ENCODE measurements at regions not wholly inside any gene's neighbourhood (a gene's known extent, or its start where the extent isn't known, plus 50 kb on each side); places are given as distances from the start of the nearest gene placed in this dataset.

GRCh38 chrX:8870411-8870810 is 69.2 kb upstream of the FAM9A start:
- DNase-seq (ENCODE audit: extremely low read depth in 1 of 2, low read depth in 1 of 2) = no peak

DNA sequence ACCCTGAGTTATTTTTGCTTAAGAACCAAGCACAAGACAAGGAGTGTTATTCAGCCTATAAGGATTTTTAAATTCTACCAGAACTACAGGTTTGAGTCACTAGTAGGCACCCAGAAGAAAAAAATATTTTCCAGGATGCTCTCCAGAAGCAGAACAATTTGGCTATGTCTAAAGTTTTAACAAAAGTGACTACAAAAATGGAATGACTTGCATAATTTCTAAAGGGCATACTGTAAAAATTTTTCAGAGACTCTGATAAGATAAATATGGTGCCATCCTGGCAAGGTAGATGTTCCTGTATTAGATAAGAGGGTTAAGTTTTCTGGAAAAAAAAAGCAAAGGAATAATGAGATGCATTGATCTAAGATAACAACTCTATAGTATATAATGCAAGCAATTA is 68.6 kb upstream of the FAM9A start:
- DNase-seq (ENCODE audit: extremely low read depth in 1 of 2, low read depth in 1 of 2) = no peak

- no peak for DNase-seq (ENCODE audit: extremely low read depth in 1 of 2, low read depth in 1 of 2)
Observed at GRCh38 chrX:8868906-8869305, 67.7 kb upstream of the FAM9A start.

DNA sequence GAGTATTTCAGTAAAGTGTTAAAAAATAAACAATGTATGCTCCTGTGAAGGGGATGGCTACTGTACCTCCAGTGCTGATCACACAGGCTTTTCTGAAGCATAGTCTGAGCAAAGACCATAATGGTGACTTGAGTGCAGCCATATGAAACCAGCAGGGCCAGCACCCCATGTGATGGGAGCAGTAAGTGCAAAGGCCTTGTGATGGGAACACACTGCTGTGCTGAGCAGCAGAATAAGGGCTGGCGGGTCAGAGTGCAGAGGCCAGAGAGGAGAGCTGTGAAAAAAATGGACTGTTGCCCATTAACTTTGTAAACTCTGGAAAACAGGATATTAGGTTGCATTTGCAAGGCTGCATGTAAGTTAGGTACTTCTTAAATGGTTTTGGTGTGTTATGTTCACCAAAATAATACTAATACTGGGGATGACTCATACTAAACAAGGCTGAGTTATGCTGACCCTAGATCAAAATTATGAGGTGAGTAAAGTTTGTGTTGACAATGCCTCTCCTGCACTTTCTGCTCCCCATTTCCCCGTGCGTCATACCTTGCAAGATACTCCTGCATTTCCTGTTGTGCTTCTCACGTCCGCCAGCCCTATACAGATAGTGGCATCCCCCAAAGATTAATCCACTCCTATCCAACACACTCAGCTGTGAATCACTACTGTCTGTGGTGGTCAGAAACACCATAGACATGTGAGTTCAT is 67.0 kb upstream of the FAM9A start:
- DNase-seq (ENCODE audit: extremely low read depth in 1 of 2, low read depth in 1 of 2) = no peak

GRCh38 chrX:8867406-8867805 is 66.2 kb upstream of the FAM9A start:
- DNase-seq (ENCODE audit: extremely low read depth in 1 of 2, low read depth in 1 of 2) = no peak

GRCh38 chrX:8864161-8864560 is 63.0 kb upstream of the FAM9A start:
- no peak for DNase-seq (ENCODE audit: extremely low read depth in 1 of 2, low read depth in 1 of 2)

DNA sequence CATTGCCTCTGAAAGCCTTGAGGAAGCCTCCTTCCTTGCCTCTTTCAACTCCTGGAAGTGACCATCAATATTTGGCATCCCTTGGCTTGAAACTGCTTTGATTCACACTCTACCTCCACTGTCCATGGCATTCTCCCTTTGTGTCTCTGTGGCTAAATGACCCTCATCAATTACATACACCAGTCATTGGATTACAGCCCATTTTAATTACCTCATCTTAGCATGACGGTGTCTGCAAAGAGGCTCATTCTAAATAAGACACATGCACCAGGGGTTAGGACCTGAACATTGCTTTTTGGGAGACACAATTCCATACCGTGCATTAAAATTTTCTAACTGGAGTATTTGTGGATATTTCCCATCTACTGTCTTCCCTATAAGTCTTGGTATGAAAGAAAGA is 60.7 kb upstream of the FAM9A start:
- no peak for DNase-seq (ENCODE audit: extremely low read depth in 1 of 2, low read depth in 1 of 2)

- DNase-seq (ENCODE audit: extremely low read depth in 1 of 2, low read depth in 1 of 2) = no peak
Observed at GRCh38 chrX:8851231-8851886, 50.2 kb upstream of the FAM9A start.
